DMS114 treated with DMSO at 0.1 percent for 48 hours (cell line): ENCODE measurements at regions not wholly inside any gene's neighbourhood (a gene's known extent, or its start where the extent isn't known, plus 50 kb on each side); places are given as distances from the start of the nearest gene placed in this dataset.

ENCODE experiments used
- DNase-seq: peaks from one replicate; lab custom pipeline; 2025; ENCODE audit not compliant: unreplicated experiment; lab: John Stamatoyannopoulos, UW

DNA sequence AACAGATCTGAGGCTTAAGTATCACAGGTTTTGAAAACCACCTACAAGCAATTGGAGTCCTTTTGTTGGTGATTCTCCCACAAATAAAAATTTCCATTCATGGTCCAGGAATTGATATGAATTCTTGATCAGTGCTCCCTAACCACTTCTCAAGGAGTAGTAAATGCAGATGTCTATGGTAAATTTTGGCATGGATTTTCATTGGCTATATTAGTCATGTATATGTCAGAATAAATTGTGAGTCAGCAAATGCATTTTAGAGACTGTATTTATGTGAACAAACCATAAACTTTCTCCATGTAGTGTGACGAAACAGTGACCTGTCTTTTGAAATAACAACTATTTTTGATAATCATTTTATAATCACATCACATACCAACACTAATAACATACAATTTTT is 611.1 kb downstream of the HTR1A start:
- no peak for DNase-seq

DNA sequence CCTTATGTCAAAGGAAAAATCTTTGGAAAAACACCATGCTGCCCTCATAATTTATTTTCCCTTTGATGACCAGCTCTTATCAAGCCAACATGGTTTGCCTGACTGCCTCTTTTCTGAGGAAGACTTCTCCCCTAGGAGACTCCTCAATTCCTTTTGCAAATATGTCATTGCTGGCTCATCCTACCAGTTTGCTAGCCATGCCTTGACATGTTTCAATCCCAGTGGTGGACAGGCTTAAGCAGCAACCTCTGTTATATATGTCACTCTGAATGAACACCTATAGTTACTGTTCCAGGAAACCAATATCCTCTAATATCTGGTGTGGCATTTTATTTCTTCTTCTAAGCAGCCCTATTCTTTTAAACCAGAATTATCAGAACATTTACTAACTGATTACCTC is 615.8 kb downstream of the HTR1A start:
- no peak for DNase-seq

DNA sequence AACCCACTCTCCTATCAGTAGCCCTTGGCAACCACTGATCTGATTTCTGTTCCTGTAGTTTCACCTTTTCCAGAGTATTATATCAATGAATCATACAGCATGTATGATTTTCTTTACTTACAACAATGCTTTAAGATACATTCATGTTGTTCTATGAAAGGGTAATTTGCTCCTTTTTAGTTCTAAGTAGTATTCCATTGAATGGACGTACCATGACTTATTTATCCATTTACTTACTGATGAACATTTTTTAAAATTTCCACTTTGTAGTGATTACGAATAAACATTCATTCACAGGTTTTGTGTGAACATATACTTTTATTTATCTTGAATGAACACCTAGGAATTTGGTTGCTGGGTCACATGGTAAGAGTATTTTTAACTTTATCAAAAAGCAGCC is 620.8 kb downstream of the HTR1A start:
- DNase-seq = no peak

DNA sequence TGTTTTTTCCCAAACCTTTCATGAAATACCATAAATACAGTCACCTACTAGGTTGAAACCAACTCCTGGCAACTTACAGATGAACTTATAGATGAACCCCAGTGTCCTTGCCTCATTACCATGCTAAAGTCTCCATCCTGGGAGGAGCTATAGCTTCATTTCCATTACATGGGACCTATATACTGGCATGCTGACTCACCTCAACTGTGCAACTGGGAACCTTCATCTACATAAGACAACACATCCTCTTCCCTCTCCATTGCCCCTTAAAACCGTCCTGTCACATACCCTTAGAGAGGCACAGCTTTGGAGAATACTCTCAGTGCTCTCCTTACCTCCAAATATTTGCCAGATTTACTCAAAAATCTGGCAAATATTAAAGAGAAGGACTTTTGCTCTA is 638.3 kb downstream of the HTR1A start:
- DNase-seq = no peak

DNA sequence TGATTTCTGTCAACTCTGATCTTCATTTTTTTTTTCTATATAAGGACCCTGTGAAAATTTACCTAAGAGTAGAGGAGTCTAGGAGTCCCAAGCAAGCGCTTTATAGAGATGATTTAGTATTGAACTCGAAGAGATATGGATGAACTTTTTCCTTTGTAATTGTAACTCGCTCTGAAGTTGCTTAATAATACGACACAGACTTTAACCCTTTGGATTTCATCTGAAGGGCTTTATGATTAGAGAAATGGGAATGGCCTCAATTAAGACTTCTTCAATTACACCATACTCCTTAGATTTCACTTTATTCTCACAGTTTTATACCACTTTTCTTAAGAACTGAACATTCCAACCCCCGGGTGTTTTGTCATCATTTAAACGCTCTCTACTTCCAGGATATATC is 647.7 kb downstream of the HTR1A start:
- DNase-seq = no peak

DNA sequence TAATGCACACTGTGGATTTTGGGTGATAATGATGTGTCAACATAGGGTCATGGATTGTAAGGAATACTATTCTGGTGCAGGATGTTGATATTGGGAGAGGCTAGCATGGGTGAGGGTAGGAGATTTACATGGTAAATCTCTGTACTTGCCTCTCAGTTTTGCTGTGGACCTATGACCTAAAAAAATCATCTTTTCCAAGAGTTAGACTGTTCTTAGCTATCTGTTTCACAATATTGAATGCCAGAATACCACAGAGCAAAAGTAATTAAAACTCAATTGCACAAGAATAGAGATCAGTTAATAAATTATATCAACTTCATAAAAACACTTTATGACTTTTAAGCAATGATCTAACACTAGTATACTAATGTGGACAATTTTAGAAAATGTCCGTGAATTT is 651.6 kb downstream of the HTR1A start:
- DNase-seq = no peak

DNA sequence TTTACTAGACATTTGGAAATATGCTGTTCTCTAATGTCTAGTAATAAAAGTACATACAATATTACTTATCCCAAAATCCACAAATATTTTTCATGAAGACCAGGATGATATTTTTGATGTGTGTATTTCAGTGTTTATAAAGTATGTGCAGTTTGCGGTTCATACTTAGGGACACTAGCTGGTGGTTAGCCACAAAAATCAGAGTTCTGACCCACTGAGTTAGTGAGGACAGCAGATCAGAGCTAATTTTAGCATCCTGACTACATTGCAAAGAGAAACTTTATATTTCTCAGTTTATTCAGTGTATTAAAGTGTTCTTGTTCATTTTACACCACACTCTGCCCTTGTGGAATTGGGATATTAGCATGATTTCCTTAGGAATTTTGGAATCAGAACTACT is 655.3 kb downstream of the HTR1A start:
- DNase-seq = no peak

DNA sequence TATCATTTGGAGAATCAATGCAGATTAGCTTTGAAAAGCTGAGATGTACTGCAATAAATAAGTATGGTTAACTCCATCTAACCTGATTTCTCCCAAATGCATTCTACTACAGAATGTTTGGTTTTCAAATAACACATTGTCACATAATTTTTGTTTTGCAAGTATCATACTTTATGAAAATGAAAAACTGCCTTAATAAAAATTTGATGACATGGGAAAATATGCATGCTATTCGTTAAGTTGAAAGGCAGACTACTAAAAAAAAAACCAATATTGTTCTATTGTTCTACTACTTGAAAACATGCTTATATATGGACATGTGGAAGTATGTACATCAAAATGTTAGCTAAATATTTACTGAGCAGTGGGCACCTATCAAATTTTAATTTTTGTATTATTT is 668.9 kb downstream of the HTR1A start:
- DNase-seq = no peak

DNA sequence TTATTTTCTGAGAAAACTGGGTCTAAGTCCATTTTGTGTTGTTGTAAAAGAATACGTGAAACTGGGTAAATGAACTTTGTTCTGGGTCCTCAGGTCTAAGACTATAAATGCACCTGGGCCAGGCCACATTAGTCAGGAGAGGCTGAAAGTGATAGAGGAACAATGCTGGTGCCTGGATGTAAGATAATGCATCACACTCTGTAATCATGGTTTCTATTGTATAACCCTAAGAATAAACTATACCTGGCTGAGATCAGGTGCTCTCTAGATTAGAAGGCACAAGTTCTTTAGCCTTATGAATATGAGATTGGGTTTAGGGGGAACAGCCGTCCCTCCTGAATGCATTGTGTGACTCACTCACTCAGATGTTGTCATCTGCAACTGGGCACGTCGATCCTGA is 675.5 kb downstream of the HTR1A start:
- DNase-seq = no peak

DNA sequence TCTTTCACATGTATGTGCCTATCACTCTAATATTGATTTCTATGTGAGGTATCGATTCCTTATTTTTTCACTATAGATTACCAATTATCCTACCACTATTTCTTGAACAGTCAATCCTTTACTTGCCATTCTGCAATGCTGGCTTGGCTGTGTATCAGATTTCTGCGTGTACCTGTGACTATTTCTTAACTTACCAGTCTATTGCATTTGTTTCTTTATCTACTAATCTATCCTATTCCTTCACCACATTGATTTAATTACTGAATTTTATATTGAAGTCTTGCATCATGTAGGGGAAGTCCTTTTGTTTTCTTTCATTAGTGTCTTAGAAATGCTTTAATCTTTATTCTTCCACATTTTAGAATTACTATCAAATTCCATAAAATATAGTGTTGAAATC is 684.8 kb downstream of the LRRC70 start:
- no peak for DNase-seq

DNA sequence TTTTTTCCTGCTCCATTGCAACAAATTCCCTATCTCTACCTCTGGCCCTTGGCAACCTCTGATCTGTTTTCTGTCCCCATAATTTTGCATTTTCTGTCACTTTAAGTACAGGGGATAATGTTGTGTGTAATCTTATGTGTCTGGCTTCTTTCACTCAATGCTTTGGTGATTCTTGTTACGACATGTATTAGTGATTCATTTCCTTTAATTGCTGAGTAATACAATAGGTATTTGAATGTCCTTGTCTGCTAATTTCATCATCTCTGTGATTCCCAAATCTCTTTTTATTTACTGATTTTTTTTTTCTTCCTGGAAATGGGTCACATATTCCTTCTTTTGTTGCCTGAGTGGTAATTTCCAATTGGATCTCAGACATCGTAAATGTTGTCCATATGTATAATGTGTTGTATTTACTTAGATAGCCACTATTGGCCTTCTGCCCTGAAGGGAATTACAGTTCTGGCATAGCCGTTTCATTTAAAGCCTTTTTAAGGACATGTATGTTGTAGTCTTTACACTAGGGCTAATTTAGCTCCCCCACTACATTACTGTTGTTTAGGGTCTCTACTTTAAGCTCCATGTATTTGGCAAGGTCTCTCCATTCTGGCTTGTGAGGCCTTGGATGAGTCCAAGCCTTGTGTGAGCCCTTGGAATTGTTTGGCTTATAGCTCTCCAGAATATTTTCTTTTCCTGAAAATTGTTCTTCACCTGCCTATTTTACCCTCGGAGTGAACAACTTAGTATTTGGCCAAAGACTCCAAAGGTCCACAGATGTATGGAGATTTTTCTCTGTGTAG is 683.8 kb downstream of the LRRC70 start:
- DNase-seq = no peak

DNA sequence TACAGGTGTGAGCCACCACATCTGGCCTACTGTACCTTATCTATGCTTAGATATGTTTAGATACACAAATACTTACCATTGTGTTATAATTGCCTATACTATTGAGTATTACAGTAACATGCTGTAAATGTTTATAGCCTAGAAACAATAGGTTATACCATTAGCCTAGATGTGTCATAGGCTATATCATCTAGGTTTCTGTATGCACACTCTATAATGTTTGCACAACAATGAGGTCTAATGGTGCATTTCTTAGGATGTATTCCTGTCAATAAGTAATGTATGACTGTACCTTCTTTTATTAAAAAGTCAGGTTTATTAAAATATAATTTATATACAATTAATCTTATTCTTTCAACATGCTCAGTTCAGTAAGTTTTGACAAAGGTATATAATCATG is 683.1 kb downstream of the LRRC70 start:
- no peak for DNase-seq

DNA sequence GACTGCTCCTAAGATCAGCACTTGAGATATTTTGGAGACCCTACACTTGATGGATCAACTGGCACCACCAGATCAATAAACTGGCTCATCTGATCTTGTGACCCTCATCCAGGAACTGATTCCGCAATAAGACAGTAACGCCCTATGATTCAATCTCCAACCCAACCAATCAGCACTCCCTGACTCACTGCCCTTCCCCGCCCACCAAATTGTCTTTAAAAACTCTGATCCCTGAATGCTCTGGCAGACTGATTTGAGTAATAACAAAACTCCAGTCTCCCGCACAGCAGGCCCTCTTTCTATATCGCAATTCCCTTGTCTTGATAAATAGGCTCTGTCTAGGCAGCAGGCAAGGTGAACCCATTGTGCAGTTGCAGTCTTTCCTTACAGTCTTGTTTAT is 677.0 kb downstream of the LRRC70 start:
- no peak for DNase-seq

DNA sequence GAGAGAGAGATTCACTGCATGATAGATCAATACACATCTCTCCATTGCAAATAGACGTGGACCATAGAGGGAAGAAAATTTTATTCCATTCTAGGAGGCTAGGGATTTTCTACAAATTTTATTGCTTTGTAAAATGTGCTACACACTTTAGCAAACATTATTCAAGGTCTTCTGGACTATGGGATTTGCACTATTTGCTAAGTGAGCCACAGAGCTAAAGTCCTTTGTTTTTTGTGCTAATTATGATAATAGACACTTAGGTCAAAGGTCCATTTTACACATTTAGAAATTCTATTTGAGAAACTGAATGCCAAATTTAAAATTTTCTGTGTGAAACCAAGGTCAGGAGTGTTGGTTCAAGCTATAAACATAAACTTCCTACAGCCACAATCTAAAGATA is 672.3 kb downstream of the LRRC70 start:
- DNase-seq = no peak

DNA sequence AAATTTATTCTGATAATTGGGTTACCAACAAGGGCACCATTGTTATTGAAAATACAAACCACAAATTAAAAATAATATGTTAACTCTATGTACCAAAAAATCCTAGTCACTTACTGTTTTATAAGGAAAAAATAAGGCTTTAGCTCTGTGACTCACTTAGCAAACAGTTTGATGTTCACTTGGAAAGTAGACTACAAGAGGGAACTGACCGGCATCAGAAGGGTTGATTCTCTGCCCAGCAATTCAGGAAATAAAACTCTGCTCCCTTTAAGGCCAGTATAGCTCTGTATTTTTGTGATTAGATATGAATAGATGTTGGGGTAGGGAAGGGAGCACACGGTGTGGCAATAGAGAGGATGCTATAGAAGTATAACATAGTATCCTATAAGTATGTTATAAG is 671.3 kb downstream of the LRRC70 start:
- DNase-seq = no peak

DNA sequence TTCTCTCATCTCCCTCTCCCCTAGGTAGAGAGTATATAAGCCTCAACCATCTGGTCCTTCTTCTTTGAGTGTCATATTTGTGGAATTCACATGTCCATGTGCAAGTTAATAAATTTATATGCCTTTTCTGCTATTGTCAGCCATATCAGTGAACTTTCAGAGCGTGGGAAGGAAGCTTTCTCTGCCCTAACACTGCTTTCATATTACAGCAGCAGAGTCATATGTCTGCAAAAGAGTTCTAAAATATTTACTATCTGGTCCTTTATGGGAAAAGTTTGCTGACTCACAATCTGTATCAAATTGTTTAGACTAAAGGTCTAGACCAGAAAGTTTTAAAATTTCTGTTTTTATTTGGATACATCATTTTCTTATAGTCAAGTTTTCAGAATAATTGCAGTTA is 669.0 kb downstream of the LRRC70 start:
- DNase-seq = no peak

DNA sequence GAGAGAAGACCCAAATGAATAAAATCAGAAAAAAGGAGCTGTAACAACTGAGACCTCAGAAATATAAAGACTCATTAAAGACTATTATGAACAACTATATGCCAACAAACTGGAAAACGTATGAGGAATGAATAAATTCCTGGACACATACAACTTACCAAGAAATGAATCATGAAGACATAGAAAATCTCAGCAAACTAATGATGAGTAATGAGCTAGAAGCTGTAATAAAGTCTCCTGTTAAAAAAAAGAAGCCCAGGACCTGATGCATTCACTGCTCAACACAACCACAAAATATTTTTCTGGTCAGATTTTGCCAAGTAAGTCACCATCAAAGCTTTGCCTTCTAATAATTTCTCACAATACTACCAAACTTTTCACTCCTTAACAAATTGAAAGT is 666.7 kb downstream of the LRRC70 start:
- DNase-seq = no peak

DNA sequence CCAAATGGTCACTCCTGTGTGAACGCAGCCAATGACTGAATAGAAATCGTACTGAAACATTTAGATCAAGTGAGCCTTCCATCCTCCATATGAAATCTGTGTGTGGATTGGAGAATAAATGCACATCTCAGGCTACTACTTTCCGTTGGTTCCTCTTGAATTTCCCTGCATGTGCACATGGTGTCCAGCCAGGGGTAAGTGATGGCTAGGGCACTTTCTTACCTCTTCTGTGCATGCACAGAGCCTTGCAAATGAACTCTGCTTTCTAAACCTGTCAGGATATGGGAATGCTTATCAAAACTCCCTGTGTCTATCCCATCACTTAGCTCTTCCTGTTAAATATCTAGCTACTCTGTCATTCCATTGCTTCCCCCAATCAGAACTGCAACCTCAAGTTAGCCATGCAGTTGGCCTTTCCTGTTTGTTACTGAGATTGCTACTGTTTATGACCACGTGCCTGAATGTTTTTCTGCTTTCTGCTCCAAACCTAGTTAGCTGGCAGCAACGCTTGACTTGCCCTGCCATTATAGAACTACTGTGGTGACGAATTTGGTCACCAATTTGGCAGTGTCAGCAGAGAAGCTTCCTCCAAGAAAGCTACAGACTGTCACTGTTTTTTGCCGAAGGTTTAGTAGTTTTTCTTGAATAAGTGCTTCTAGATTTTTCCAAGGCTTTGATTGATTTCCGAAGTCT is 661.6 kb downstream of the LRRC70 start:
- DNase-seq = no peak

DNA sequence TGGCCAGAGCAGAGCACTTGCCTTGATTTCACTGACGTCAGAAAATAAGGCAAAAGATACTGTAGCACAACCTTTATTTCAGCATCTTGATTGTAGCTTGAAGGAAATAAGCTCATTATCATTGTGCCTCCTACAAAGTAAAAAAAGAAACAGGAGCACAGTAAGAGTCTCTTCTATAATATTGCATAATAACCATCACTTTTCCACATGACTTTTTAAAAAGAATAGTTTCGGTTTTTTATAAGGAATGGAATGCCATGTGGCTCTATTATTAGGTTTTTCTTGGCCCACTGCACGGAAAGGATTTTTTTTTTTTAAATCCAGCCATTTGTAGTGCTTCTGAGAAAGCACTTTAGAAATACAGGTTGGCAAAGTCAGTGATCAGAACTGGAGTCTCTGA is 655.3 kb downstream of the LRRC70 start:
- no peak for DNase-seq

DNA sequence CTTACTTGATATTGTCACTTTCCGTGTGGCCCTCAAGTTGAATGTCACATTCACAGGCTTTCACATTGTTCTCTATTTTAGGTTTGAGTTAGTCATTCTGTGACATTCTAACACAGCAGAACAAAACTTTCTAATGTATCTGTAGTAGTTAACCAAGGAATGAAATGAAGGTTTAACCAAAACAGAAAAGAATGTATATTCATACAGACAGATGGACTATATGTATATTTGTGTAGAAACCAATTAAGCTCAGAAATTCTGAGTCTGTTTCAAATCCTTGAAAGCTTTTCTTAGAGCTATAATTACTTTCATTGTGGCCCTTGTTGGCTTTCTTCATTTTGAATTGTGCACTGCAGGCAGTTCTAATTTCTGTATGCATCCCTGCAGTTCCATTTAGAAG is 654.7 kb downstream of the LRRC70 start:
- no peak for DNase-seq

DNA sequence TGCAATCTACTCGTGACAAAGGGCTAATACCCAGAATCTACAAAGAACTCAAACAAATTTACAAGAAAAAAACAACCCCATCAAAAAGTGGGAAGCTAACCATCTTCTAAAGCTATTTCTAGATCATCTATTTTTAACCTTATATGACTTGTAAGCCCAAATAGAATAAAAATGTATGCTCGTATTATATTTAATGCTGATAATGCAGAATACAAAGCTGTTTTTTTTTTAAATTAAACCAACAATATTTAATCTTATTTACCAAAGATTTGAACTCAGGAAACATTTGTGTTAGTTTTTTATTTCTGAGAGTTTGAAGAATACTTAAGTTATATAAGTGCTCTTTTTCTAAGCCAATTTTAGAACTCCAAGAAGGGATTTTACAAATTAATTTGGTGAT is 652.1 kb downstream of the LRRC70 start:
- DNase-seq = no peak

DNA sequence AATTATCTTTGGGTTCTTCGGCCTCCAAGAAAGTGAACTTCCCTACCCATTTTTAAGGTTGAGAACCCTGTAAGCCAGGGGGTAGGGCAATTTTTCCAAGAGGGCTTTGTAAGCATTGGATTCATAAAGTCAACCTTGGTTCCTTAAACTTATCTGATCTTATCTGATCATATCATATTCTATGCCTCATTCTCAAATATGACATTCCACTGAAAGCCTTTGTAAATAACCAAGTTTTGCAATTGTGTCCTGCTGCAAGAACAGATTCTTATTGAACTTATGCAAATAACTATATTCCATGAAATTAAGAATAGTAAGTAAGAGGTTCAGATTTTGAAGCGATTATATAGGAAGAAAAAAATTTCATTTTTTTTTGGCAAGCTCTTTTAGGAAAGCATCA is 649.5 kb downstream of the LRRC70 start:
- DNase-seq = no peak

DNA sequence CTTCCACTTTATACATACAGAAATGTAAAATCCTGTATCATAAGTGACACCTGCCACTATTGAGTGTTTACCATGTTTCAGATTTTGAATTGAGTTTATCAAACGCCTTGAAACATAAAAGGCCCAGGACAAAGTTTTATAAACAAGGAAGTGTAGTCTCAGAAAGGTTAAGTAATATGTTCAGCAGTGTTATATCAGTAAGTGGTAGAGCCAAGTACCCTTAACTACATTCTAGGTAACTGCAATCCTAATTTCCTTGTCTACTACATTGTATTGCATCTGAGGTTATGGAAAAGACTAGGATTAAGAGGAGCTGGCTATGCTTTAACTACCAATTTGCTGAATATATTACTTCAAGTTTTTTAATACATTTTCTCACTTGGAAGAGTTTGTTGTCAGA is 641.6 kb downstream of the LRRC70 start:
- no peak for DNase-seq
